ENCODE measurements at regions not wholly inside any gene's neighbourhood (a gene's known extent, or its start where the extent isn't known, plus 50 kb on each side); places are given as distances from the start of the nearest gene placed in this dataset.

GRCh38 chr3:80060664-80061063 lies 292.9 kb upstream of the ROBO1 start:
- TF ChIP-seq CTCF (IDR thresholded peaks at IDR 0.05) (no peak), POLR2AphosphoS5 (IDR thresholded peaks at IDR 0.05) (no peak), POLR2A (IDR thresholded peaks at IDR 0.05) (no peak)
